ENCODE measurements at regions not wholly inside any gene's neighbourhood (a gene's known extent, or its start where the extent isn't known, plus 50 kb on each side); places are given as distances from the start of the nearest gene placed in this dataset.

DNA sequence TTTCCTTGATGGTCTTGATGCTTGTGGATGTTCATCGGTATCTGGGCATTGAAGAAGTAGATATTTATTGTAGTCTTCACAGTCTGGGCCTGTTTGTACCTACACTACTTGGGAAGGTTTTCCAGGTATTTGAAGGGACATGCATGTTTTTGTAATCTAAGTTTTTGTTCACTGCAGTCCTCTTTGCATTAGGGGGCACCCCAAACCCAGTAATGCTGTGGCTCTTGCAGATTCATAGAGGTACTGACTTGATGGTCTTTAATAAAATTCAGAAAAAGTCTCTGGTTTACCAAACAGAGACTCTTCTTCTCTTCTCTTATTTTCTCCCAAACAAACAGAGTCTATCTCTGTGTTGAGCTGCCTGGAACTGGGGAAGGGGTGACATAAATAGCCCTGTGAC is 150.9 kb upstream of the SLC16A7 start:
- TF ChIP-seq POLR2A (IDR thresholded peaks at IDR 0.05; ENCODE audit: low read length) (no peak), SREBF2 (IDR thresholded peaks at IDR 0.05) (no peak)

All from A549 (cell line).